ENCODE measurements at regions not wholly inside any gene's neighbourhood (a gene's known extent, or its start where the extent isn't known, plus 50 kb on each side); places are given as distances from the start of the nearest gene placed in this dataset.
"Not testable (repeated sequence)": the region's sequence is repeated elsewhere in the genome, so short reads cannot be mapped to it uniquely, and the experiment has no call there.

GRCh38 chr13:59435024-59435423, 728.7 kb downstream of the DIAPH3 start:
- TF ChIP-seq CTCF (IDR thresholded peaks at IDR 0.05; ENCODE audit: control extremely low read depth, extremely low read depth, low read depth, missing control alignments) = no peak
- no peak for DNase-seq (ENCODE audit: extremely low spot score)
- CTCF ChIA-PET = interaction anchor here (1.5 kb wide), 1 partner anchor 14 kb away, joined by 4 read pairs; no protein-coding TSS in a partner anchor
- POLR2A ChIA-PET = no interaction called here

GRCh38 chr13:59437544-59438301, 726.0 kb downstream of the DIAPH3 start:
- CTCF ChIA-PET = interaction anchor here (1.3 to 1.5 kb wide), 3 partner anchors 11 to 45 kb away, joined by 3 to 5 read pairs (median 3); no protein-coding TSS in a partner anchor
- DNase-seq (ENCODE audit: extremely low spot score) = no peak
- POLR2A ChIA-PET = interaction anchor here (0.6 kb wide), 1 partner anchor 432 kb away, joined by 3 read pairs; no protein-coding TSS in a partner anchor
- TF ChIP-seq CTCF (IDR thresholded peaks at IDR 0.05; ENCODE audit: control extremely low read depth, extremely low read depth, low read depth, missing control alignments) = no peak

- DNase-seq (ENCODE audit: extremely low spot score) = no peak
- TF ChIP-seq CTCF (IDR thresholded peaks at IDR 0.05; ENCODE audit: control extremely low read depth, extremely low read depth, low read depth, missing control alignments) = no peak
- CTCF ChIA-PET = interaction anchor here (1.1 to 1.2 kb wide), 2 partner anchors 9 to 13 kb away, joined by 3 read pairs; no protein-coding TSS in a partner anchor
- POLR2A ChIA-PET = no interaction called here
These were observed 723.8 kb downstream of the DIAPH3 start for GRCh38 chr13:59439776-59440428.

- DNase-seq (ENCODE audit: extremely low spot score); POLR2A ChIA-PET: not testable (repeated sequence)
- CTCF ChIA-PET = interaction anchor here (1.1 kb wide), 1 partner anchor 14 kb away, joined by 3 read pairs; no protein-coding TSS in a partner anchor
These were observed 722.7 kb downstream of the DIAPH3 start for GRCh38 chr13:59441068-59441467.

GRCh38 chr13:59441596-59442280, 722.0 kb downstream of the DIAPH3 start:
- CTCF ChIA-PET = no interaction called here
- no peak for TF ChIP-seq CTCF (IDR thresholded peaks at IDR 0.05; ENCODE audit: control extremely low read depth, extremely low read depth, low read depth, missing control alignments)
- DNase-seq (ENCODE audit: extremely low spot score) = no peak
- POLR2A ChIA-PET = no interaction called here

- ChIA-PET CTCF (interaction anchor here (0.6 to 1.4 kb wide), 2 partner anchors 51 to 1635 kb away, joined by 3 read pairs; no protein-coding TSS in a partner anchor), POLR2A (no interaction called here)
- no peak for TF ChIP-seq CTCF (IDR thresholded peaks at IDR 0.05; ENCODE audit: control extremely low read depth, extremely low read depth, low read depth, missing control alignments)
- no peak for DNase-seq (ENCODE audit: extremely low spot score)
These were observed 721.3 kb downstream of the DIAPH3 start for GRCh38 chr13:59442461-59442860.
